HG03460 (cell line): ENCODE measurements at regions not wholly inside any gene's neighbourhood (a gene's known extent, or its start where the extent isn't known, plus 50 kb on each side); places are given as distances from the start of the nearest gene placed in this dataset.
A peak's percentile ranks its signal among the peaks of the same experiment; 100 is the strongest.
"Not testable (repeated sequence)": the region's sequence is repeated elsewhere in the genome, so short reads cannot be mapped to it uniquely, and the experiment has no call there.

Experiments
- ATAC-seq: cut with Tn5 transposase; IDR thresholded peaks from one replicate; pipeline ENCODE4 v1.9.1; 2021; ENCODE audit not compliant: unreplicated experiment

DNA sequence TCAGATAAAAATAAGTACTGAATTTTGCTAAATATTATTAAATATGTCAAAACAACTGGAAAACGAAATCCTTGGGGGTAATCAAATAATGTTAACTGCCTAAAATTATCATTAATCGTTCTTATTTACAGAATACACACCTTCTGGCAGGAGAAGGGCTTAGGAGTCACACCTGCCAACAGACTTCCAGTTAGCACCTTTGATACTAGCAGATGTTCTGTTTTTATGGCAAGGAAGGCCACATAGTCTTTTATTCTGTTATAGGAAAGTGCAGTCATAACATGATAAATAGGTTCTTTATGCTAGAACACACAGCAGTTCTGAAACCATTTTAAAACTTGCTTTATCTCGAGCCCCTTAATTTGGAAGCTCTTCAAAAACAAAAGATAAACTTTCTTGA lies 464.1 kb downstream of the UTRN start:
- ATAC-seq, result no peak

DNA sequence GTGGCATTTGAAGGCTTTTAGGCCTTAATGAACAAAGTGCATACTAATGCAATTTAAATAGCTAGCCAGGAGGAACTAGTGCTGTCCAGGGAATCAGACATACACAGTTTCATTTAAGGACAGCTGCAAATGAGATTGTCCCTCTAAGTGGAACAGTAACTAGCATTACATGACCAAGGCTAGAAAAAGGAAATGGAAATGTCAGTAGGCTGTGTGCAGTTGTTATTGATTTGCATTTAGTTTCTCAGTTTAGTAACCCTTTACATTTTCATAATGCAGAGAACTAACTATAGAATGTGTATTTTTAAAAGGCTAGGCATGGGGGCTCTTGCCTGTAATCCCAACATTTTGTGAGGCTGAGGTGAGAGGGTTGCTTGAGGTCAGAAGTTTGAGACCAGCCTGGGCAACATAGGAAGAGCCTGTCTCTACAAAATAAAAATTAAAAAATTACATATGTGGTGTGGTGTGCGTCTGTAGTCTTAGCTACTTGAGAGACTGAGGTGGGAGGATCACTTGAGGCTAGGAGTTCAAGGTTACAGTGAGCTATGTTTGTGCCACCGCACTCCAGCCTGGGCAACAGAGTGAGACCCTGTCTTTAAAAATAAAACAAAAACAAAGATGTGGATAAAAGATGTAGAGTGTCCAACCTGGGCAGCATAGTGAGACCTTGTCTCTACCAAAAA lies 468.0 kb downstream of the UTRN start:
- peak; percentile 98 for ATAC-seq

DNA sequence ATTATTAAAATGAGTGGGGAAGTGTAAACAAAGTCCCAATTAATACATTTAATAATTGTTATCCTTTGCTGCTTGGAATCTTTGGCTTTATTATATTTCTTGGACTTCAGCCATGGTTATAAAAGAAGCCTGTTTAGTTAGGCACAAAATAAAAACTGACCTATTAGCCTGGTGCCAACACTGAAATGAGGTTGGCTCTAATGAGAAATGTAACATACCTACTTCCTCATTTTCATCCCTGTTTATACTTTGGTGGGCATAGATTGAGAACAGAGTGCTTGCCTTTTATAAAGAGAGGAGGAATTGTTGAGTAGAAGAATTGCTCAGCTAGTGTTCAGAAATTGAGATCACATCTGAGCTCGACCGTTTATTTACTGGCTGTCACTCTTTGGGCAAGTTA lies 471.3 kb downstream of the UTRN start:
- ATAC-seq, result no peak

- ATAC-seq, result no peak
Observed at GRCh38 chr6:144757299-144757698, 472.2 kb downstream of the UTRN start.

DNA sequence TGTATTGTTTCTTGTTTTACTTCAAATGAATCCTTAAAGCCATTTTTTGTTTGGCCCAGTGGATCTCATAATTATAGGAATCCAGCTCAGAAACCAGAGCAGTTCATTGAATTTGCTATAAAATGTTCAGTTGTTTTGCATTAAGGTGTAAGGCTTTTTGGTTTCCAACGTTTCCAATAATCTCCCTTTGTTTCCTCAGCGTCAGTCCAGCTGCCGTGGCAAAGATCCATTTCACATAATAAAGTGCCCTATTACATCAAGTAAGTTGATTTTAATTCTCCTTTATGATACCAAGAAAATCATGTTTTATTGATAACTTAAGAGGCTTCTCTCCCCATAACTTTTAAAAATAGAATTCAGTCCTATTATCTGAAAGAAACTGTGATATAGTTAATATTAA lies 472.6 kb downstream of the UTRN start:
- no peak for ATAC-seq

DNA sequence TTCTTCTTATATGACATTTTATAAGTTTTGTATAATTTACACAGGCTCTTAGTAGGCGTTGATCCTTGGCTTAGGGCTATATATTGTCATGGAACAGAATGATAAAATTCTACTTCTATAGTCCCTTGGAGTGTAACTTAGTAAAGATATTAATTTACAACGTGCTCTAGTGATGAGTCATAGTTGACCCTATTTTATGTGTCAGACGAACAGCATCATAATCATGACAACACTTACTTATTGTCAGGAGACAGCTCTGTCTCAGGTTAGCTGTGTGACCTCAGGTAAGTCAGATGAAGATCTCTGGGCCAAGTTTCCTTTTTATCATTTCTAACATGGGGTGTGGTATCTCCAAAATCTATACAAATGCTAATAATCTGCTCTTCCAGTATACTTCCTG lies 473.5 kb downstream of the UTRN start:
- no peak for ATAC-seq

DNA sequence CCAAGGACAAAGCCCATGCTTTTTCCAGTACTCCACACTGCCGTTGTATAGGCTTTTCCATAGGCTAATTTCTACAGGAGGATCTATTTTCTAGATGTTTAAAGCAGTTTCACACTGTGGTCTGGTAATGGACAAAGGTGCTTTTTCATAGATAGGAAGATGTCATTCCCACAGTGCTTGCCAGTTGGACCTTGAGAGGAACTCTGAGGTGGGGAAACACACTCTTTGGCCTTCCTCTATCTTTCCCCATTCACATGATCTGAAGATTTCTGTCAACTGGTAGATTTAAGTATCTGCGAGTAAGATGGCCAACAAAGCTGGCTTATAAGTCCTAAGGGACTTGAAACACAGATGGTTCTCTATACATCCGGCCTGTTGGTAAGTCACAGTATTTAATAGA lies 477.3 kb downstream of the UTRN start:
- no peak for ATAC-seq

DNA sequence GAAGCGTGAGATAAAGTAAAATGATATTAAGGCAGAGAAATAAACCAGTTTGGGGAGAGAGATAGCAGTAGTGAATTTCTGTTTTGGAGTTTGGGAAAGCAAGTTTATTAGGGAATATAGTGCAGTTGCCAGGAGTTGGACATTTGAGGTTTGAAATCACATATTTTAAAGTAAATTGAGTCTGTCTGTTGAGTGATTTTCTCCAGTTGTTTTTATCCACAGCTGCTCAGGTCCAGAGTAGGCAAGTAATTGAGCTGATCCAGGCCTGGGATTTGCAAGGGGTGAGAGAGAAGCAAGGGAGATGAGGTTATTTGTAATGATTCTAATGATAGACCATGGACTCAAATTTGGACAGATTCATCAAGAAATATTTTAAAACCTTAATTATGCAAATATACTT lies 481.9 kb downstream of the UTRN start:
- no peak for ATAC-seq

DNA sequence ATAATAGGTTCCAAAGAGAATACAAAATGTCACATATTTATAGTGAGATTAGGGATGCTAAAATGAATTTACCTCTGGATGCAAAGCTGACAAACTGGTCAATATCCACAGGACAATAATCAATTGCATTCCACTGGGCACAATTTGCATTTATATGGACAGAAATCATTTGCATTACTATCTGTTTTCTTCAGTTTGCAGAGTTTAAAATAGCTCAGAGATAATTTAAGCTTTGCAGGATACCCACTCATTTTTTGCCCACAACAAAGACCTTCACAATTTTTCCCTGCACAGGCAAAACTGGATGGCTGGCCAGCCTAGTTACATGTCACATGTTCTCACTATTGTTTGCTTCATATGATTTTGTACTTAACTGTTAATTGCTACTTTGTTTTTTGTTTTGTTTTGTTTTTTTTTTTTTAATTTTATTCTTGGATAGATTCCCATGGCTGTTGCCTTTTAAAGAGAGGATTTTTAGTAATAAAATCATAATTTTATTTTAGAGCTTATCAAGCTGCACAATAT lies 483.5 kb downstream of the UTRN start:
- ATAC-seq, result no peak

DNA sequence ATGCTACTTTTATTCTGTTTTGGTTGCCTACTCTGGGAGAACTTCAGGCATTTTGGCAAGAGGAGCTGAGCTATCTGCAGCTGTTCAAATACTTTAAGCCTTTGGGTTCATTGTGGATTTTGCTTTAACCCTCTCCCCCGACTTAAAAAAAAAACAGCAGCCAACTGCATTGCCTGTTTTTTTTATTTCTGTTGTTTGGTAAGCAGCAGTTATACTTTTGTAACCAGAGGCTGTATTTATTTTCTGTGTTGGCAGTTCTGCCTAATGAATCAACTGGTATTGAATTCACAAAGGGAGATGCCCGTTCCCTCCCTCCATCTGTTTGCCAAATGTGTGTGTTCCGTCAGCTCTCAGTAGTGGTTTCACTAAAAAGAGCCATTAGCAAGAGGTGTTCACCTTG lies 484.0 kb downstream of the UTRN start:
- no peak for ATAC-seq

- ATAC-seq, result no peak
Observed at GRCh38 chr6:144776031-144776819, 491.1 kb downstream of the UTRN start.

DNA sequence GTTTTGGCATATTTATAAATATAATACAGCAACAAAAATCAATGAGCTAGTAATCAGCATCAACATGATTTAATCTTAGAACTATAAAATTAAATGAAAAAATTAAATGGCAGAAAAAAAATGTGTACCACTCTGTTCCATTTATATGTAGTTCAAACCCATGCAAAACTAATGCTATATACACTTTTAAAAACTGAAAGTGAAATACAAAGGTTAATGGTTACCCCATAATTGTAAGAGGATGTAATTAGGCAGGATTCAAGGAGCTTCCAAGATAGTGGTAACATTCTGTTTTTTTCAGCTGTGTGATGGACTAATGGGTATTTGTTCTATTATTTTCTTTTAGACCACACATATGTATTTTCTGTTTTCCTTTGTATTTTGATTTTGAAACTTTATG lies 492.1 kb downstream of the UTRN start:
- peak; percentile 55 for ATAC-seq

- ATAC-seq, result no peak
Observed at GRCh38 chr6:144778056-144778455, 492.9 kb downstream of the UTRN start.

- no peak for ATAC-seq
Observed at GRCh38 chr6:144778773-144779492, 493.8 kb downstream of the UTRN start.

GRCh38 chr6:144781836-144782235 lies 496.7 kb downstream of the UTRN start:
- no peak for ATAC-seq

GRCh38 chr6:144782634-144783033 lies 497.5 kb downstream of the UTRN start:
- no peak for ATAC-seq

DNA sequence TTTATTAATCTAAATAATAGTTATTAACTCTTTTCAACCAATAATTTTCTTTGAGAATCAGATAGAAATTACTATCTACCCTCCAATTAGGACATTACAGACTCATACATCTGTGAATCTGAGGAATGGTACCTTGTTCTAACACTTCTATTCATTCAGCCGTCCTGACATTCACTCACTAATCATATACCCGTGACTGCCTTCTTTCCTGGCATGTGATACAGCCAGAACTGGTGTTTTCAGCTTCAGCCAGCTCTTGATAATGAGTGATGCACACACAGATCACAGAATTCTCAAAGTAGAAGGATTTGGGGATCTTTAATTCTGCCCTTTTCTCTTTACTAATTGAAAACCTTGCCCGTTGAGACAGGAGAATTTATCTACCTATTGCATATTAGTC lies 499.9 kb downstream of the UTRN start:
- ATAC-seq, result no peak

GRCh38 chr6:144786825-144787224 lies 501.7 kb downstream of the UTRN start:
- no peak for ATAC-seq

DNA sequence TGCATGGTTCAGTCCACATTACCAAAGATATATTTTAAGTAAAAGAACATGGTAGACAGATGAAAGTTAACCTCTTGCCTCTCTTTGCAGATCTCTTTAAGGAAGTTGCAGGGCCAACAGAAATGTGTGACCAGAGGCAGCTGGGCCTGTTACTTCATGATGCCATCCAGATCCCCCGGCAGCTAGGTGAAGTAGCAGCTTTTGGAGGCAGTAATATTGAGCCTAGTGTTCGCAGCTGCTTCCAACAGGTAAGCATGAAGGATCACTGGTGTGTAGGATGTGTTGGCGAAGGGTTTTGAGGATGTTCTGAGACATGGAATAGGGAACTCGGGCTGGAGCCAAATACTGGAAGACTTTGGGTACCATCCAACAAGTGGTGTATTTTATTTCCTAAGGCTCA lies 508.6 kb downstream of the UTRN start:
- no peak for ATAC-seq

DNA sequence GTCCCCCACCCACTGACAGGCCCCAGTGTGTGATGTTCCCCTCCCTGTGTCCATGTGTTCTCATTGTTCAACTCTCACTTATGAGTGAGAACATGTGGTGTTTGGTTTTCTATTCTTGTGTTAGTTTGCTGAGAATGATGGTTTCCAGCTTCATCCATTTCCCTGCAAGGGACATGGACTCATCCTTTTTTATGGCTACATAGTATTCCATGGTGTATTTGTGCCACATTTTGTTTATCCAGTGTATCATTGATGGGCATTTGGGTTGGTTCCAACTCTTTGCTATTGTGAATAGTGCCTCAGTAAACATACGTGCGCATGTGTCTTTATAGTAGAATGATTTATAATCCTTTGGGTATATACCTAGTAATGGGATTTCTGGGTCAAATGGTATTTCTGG lies 509.9 kb downstream of the UTRN start:
- ATAC-seq, result not testable (repeated sequence)

- no peak for ATAC-seq
Observed at GRCh38 chr6:144796070-144796469, 510.9 kb downstream of the UTRN start.
